ENCODE measurements at regions not wholly inside any gene's neighbourhood (a gene's known extent, or its start where the extent isn't known, plus 50 kb on each side); places are given as distances from the start of the nearest gene placed in this dataset.

GRCh38 chr1:93022580-93022979, 56.5 kb upstream of the MTF2 start:
- intact Hi-C loops (cut with micrococcal nuclease): loop anchor here (5.0 kb wide), 3 partner anchors 100 to 825 kb away; no protein-coding TSS in a partner anchor
- Mint-ChIP-seq H3K9me3 (no peaks in the 10 kb centered on the region), H3K4me3 (peak overlapping the region; percentile 24), H3K4me1 (peaks cover 11% of the 10 kb centered on the region), H3K27ac (peak overlapping the region; percentile 51), H3K27me3 (peaks cover 2% of the 10 kb centered on the region), H3K36me3 (ENCODE audit: low read depth) (no peaks in the 10 kb centered on the region)
- TF ChIP-seq CTCF (IDR thresholded peaks at IDR 0.05): no peak
- CTCF ChIA-PET: interaction anchor here (1.1 to 7.5 kb wide), 5 partner anchors 13 to 56 kb away, joined by 3 to 97 read pairs (median 3); no protein-coding TSS in a partner anchor
- POLR2A ChIA-PET: interaction anchor here (1.8 kb wide), 1 partner anchor 56 kb away, joined by 8 read pairs; the partner anchor contains the start of gene MTF2
- DNase-seq (no peak), ATAC-seq (ENCODE audit: low read depth) (no peak)

GRCh38 chr1:93023281-93023680, 55.8 kb upstream of the MTF2 start:
- H3K4me3 Mint-ChIP-seq: no peak overlapping the region
- DNase-seq (no peak), ATAC-seq (ENCODE audit: low read depth) (no peak)
- intact Hi-C loops (cut with micrococcal nuclease): loop anchor here (5.0 kb wide), 3 partner anchors 99 to 824 kb away; no protein-coding TSS in a partner anchor
- H3K4me1 Mint-ChIP-seq: peaks cover 11% of the 10 kb centered on the region
- peaks cover 2% of the 10 kb centered on the region for H3K27me3 Mint-ChIP-seq
- H3K27ac Mint-ChIP-seq: no peak overlapping the region
- TF ChIP-seq CTCF (IDR thresholded peaks at IDR 0.05): no peak
- POLR2A ChIA-PET: interaction anchor here (1.8 kb wide), 1 partner anchor 55 kb away, joined by 8 read pairs; the partner anchor contains the start of gene MTF2
- no peaks in the 10 kb centered on the region for H3K36me3 Mint-ChIP-seq (ENCODE audit: low read depth)
- H3K9me3 Mint-ChIP-seq: no peaks in the 10 kb centered on the region
- CTCF ChIA-PET: interaction anchor here (0.9 to 7.5 kb wide), 8 partner anchors 13 to 282 kb away, joined by 3 to 97 read pairs (median 3); no protein-coding TSS in a partner anchor

- ATAC-seq (ENCODE audit: low read depth) (no peak), DNase-seq (no peak)
- intact Hi-C loops (cut with micrococcal nuclease): no loop called here
- Mint-ChIP-seq H3K36me3 (ENCODE audit: low read depth) (no peaks in the 10 kb centered on the region), H3K27me3 (peaks cover 2% of the 10 kb centered on the region), H3K27ac (no peak overlapping the region), H3K4me3 (no peak overlapping the region), H3K4me1 (peaks cover 11% of the 10 kb centered on the region), H3K9me3 (no peaks in the 10 kb centered on the region)
- no peak for TF ChIP-seq CTCF (IDR thresholded peaks at IDR 0.05)
- ChIA-PET POLR2A (interaction anchor here (1.2 kb wide), 1 partner anchor 53 kb away, joined by 3 read pairs; the partner anchor contains the start of gene MTF2), CTCF (interaction anchor here (7.5 kb wide), 1 partner anchor 36 kb away, joined by 97 read pairs; no protein-coding TSS in a partner anchor)
These were observed 53.5 kb upstream of the MTF2 start for GRCh38 chr1:93025572-93025971.

GRCh38 chr1:93028542-93028941, 50.5 kb upstream of the MTF2 start:
- DNase-seq: no peak
- Mint-ChIP-seq H3K4me1 (peaks cover 8% of the 10 kb centered on the region), H3K27me3 (peaks cover 2% of the 10 kb centered on the region), H3K36me3 (ENCODE audit: low read depth) (no peaks in the 10 kb centered on the region), H3K27ac (no peak overlapping the region), H3K9me3 (no peaks in the 10 kb centered on the region), H3K4me3 (no peak overlapping the region)
- no peak for TF ChIP-seq CTCF (IDR thresholded peaks at IDR 0.05)
- ChIA-PET CTCF (no interaction called here), POLR2A (no interaction called here)
- no peak for ATAC-seq (ENCODE audit: low read depth)
- intact Hi-C loops (cut with micrococcal nuclease): no loop called here

Measured in activated B cell treated with CpG ODN at 0.5 μM for 24 hours (primary cell).